ENCODE measurements at regions not wholly inside any gene's neighbourhood (a gene's known extent, or its start where the extent isn't known, plus 50 kb on each side); places are given as distances from the start of the nearest gene placed in this dataset.

DNA sequence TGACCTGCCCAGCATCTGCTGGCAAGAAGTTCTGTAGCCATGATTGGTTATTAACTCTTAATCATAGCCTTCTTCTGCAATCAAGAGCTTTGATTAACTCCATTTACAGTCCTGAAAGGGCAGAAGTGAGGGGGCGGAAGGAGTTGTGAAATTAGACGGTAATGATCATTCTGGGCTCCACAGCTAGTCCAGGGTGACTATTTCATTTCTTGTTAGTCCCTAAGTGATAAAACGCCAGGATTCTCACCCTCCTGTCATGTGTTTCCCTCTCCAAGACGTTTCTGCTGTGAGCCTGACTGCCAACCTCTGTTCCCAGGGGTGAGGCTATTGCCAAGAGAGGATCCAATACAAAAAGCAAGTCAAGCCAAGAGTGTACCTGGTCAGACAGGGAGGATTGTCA is 155.9 kb upstream of the IPO5 start:
- DNase-seq (ENCODE audit: low spot score), result no peak

DNA sequence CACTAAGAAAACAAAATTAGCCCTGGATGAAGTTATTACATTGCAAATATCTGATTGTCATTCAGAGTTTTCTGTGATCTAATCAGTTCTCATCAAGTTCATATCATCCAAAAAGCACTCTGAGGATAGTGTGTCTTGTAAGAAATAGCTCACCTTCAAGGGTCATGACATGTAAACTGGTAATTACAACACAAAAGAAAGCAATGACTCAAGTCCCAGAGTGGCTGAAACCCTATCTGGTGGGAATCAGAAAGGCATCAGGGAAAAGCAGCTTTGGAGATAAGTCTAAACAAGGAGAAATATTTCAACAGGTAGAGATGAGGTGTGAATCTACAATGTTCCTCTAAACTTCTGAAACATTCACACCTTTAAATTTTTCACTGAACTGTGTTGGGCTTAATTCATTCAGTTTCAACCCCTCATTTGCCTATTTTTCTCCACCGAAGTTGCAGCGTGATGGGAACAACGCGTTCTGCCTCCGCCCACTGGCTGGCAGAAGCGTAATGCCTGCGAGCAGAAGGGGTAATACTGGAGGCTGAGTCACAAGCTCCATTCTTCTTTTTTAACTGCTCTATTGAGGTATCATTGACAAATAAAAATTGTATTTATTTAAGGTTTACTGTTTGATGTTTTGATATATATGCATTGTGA is 155.2 kb upstream of the IPO5 start:
- DNase-seq (ENCODE audit: low spot score), result no peak

DNA sequence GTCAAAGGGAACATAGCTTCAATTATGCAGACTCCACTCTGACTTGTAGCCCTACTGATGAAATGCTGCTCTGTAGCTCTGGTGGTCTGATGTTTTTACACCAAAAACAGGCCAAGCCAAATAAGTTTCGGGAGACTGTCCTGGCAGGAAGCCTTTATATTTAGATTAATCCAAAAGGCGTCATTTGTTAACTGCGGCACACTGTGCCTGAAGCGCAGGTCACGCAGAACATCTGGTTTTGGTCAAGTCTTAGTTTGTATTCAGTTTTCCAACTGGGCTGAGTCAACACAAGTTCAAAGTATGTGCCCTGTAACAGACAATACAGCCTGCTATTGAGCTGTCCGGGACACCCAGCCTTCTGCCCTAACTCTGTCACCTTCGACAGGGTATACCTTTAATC is 154.6 kb upstream of the IPO5 start:
- DNase-seq (ENCODE audit: low spot score), result no peak

- no peak for DNase-seq (ENCODE audit: low spot score)
Observed at GRCh38 chr13:97802213-97802612, 151.3 kb upstream of the IPO5 start.

- DNase-seq (ENCODE audit: low spot score), result no peak
Observed at GRCh38 chr13:97809576-97809975, 143.9 kb upstream of the IPO5 start.

- peak; percentile 10 for DNase-seq (ENCODE audit: low spot score)
Observed at GRCh38 chr13:97810152-97810551, 143.3 kb upstream of the IPO5 start.

GRCh38 chr13:97822377-97822776 is 131.1 kb upstream of the IPO5 start:
- DNase-seq (ENCODE audit: low spot score), result no peak

- no peak for DNase-seq (ENCODE audit: low spot score)
Observed at GRCh38 chr13:97826421-97827012, 127.0 kb upstream of the IPO5 start.

- no peak for DNase-seq (ENCODE audit: low spot score)
Observed at GRCh38 chr13:97834250-97834649, 119.2 kb upstream of the IPO5 start.

DNA sequence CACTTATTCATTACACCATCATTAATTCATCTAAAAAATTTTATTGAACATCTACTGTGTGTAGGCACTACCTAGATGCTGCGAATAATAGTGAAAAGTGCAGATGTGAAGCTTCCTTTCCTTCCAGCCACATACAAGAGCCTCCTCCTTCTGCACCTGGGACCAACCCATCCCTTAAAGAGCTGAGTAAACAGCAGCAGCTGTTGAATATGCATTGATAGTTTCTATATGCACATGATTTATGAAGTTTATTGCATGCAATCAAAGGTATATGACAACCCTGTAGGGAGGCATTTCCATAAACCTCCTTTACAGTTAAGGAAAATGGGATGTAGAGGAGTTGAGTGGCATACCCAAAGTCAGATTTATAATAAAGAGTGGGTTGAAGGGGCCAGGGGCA is 110.3 kb upstream of the IPO5 start:
- no peak for DNase-seq (ENCODE audit: low spot score)

- DNase-seq (ENCODE audit: low spot score), result no peak
Observed at GRCh38 chr13:97844151-97844550, 109.3 kb upstream of the IPO5 start.

- no peak for DNase-seq (ENCODE audit: low spot score)
Observed at GRCh38 chr13:97848886-97849285, 104.6 kb upstream of the IPO5 start.

- DNase-seq (ENCODE audit: low spot score), result peak; percentile 7
Observed at GRCh38 chr13:97849305-97849704, 104.2 kb upstream of the IPO5 start.

DNA sequence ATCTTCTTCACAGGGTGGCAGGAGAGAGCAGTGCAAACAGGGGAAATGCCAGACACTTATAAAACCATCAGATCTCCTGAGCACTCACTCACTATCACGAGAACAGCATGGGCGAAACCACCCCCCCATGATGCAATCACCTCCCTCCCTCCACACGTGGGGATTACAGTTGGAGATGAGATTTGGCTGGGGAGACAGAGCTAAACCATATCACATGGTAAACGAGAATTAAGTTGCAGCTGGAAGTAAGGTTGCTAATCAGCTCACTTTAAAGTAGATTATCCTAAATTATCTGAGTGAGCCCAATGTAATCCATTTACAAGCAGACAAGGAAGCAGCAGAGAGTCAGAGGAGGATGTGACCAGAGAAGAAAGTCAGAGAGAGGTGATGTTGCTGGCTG is 102.2 kb upstream of the IPO5 start:
- no peak for DNase-seq (ENCODE audit: low spot score)

GRCh38 chr13:97852181-97852874 is 101.1 kb upstream of the IPO5 start:
- no peak for DNase-seq (ENCODE audit: low spot score)

- DNase-seq (ENCODE audit: low spot score), result no peak
Observed at GRCh38 chr13:97853550-97853949, 99.9 kb upstream of the IPO5 start.

DNA sequence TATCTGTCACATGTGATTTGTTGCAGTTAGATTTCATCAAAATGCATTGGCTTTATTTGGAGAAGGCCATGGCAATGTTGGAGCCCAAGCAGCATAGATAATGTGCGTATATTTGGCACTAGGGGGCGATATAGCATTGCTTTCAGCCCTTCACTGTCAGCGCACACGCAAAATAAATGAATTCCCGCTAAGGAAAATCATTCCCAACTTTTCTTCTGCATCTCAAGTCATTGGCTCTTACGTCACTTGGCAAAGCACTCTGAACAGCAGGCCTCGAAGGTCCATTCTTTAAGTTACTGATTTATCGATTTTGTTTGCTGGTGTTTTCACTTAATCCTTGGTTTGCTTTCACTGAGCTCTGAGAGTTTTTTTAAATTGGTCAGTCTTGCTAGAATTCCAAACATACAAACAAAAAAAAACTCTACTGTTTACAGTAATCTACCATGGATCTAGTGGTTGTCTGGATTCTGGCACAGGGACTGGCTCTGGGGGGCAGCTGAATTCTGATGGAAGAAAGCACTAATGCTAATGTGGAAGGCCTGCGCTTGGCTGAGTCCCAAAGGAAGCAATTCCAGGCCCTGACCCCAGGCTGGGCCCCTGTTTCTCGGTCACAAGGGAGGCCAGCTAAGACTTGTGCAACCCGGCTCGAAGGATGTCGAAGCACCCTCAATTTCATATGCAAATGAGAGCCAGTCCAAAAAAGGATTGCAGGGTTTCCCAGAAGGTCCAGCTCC is 97.7 kb upstream of the IPO5 start:
- peak; percentile 69 for DNase-seq (ENCODE audit: low spot score)

DNA sequence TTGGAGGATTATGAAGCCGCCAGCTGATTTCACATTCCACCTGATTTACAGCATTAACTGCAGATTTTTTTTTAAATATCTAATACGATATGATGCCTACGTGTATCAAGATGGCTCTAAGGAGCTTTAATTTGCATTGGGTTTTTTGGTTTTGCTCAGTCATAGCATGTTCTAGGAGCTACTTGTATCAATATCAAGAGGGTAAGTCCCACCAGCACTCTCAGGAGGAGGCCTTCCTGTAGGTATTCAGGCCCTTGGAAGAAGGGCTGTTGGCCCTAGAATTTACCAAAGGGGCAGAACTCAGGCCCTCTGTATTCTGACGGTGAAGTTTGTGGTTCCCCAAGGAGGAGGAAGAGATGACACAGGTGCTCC is 97.2 kb upstream of the IPO5 start:
- no peak for DNase-seq (ENCODE audit: low spot score)

DNA sequence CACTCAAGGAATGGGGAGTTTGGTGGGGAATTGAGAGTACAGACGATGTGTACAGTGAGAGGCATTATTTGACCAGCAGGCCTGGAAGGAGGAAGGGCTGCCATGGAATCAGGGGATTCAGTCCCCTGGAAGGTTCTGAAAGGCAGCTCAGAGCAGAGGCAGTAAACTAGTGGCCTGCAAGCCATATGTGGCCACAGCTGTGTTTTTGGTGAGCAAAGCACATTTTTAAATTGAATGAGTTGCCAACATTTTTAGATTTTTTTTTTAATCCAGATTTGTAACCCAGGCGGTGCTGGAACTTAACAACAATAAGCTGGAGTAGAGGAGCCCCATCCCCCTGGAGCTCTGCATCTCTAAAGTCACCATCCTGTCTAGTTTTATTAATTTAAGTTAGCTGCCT is 95.3 kb upstream of the IPO5 start:
- DNase-seq (ENCODE audit: low spot score), result no peak

- DNase-seq (ENCODE audit: low spot score), result no peak
Observed at GRCh38 chr13:97866346-97866745, 87.1 kb upstream of the IPO5 start.

DNA sequence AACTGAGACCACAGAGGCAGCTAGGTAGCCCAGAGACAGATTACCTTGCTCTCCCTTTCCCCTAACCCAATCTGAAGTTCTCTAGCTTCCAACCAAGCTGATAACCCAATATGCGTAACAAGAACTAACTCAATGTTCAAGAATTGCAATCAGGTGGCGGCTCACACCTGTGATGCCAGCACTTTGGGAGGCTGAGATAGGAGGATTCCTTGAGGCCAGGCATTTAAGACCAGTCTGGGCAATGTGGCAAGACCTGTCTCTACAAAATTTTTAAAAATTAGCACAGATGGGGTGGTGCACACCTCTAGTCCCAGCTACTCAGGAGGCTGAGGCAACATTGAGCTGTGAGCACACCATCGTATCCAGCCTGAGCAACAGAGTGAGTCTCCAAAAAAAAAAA is 86.7 kb upstream of the IPO5 start:
- no peak for DNase-seq (ENCODE audit: low spot score)

- no peak for DNase-seq (ENCODE audit: low spot score)
Observed at GRCh38 chr13:97873398-97873797, 80.1 kb upstream of the IPO5 start.

- no peak for DNase-seq (ENCODE audit: low spot score)
Observed at GRCh38 chr13:97875218-97875617, 78.3 kb upstream of the IPO5 start.
